K562 (cell line): ENCODE measurements at regions not wholly inside any gene's neighbourhood (a gene's known extent, or its start where the extent isn't known, plus 50 kb on each side); places are given as distances from the start of the nearest gene placed in this dataset.

Experiments used
- ATAC-seq: fragments of 200-7000 bp; cut with Tn5 transposase; 3 replicates; pipeline ENCODE4 v1.9.1; 2020; ENCODE audit warnings: moderate library complexity
- BruUV-seq: library from RNA; stranded (reverse); fragments of 400-500 nt; replicated peaks from 2 replicates; lab custom pipeline; 2021; lab: Mats Ljungman, UMichigan
- CTCF ChIA-PET: fragments of 300-600 bp; formaldehyde crosslinking; extraction: SDS; loops from one replicate; lab custom pipeline; 2021; ENCODE audit warnings: low intra/inter-chr PET ratio; lab: Yijun Ruan, JAX
- POLR2A ChIA-PET: fragments of 300-600, 350-650 bp; sonication (Branson Sonifier 250); formaldehyde crosslinking; extraction: SDS; loops from one replicate; lab custom pipeline; 2021; ENCODE audit warnings: antibody characterized with exemption, inconsistent platforms; lab: Yijun Ruan, JAX
- DNase-seq, 4 experiments: peaks; one replicate each; pipeline versions ENCODE4 v3.0.0 to v3.0.0-alpha.2; 2011 to 2018; ENCODE audit warnings: low spot score in 3 of 4, mixed read lengths in 3 of 4; ENCODE audit errors: extremely low read depth in 1 of 4
- FAIRE-seq: peaks from 2 replicates; lab custom pipeline; 2011; peaks lifted over from hg19 to GRCh38; lab: Jason Lieb, UNC
- H2AFZ ChIP-seq: 2 replicates; pipeline ENCODE4 v1.6.0; 2011; ENCODE audit warnings: low read depth, low read length, control low read depth, inconsistent platforms
- H3K27ac ChIP-seq: fragments of 200-600 bp; 3 replicates; pipeline ENCODE4 v1.8.0; 2011; ENCODE audit warnings: low read depth, mild to moderate bottlenecking, control low read depth, inconsistent platforms, low read length, moderate library complexity, mixed read lengths; ENCODE audit errors: extremely low read depth
- H3K27me3 ChIP-seq, 2 experiments: fragments of 300-600 bp in 1 of 2; 2 replicates in 1 of 2; 3 replicates in 1 of 2; pipeline versions ENCODE4 v1.6.0 to v1.8.0; 2011; ENCODE audit warnings: inconsistent platforms in 2 of 2, low read length in 2 of 2, mild to moderate bottlenecking in 1 of 2, mixed read lengths in 1 of 2, moderate library complexity in 1 of 2; ENCODE audit not compliant: control insufficient read depth in 2 of 2, insufficient read depth in 2 of 2
- H3K36me3 ChIP-seq: fragments of 300-600 bp; 3 replicates; pipeline ENCODE4 v1.8.0; 2011; ENCODE audit warnings: mild to moderate bottlenecking, low read length, inconsistent platforms; ENCODE audit not compliant: control insufficient read depth, insufficient read depth
- H3K4me1 ChIP-seq, 2 experiments: fragments of 200-600 bp in 1 of 2; replicated peaks in 1 of 2; 2 replicates in 1 of 2; 3 replicates in 1 of 2; pipeline versions ENCODE4 v1.5.1 to v1.8.0; 2011; ENCODE audit warnings: inconsistent platforms in 2 of 2, low read length in 2 of 2, mild to moderate bottlenecking in 1 of 2, mixed read lengths in 1 of 2, moderate library complexity in 1 of 2; ENCODE audit not compliant: control insufficient read depth in 2 of 2, insufficient read depth in 2 of 2
- H3K4me2 ChIP-seq: 2 replicates; pipeline ENCODE4 v1.6.1; 2011; ENCODE audit warnings: low read length, control low read depth, inconsistent platforms, mixed read lengths; ENCODE audit not compliant: insufficient read depth
- H3K4me3 ChIP-seq: fragments of 200-600 bp; sonication (generic), shearing (Covaris generic); 2 replicates; pipeline ENCODE4 v1.5.1; 2016; ENCODE audit warnings: control low read depth, inconsistent platforms
- H3K79me2 ChIP-seq: fragments of 200-600 bp; 3 replicates; pipeline ENCODE4 v1.8.0; 2011; ENCODE audit warnings: low read length, inconsistent platforms; ENCODE audit not compliant: control insufficient read depth, insufficient read depth
- H3K9ac ChIP-seq, 2 experiments: 2 replicates each; pipeline versions ENCODE4 v1.6.0 to v1.6.1; 2011; ENCODE audit warnings: low read depth in 2 of 2, low read length in 2 of 2, control low read depth in 1 of 2, inconsistent platforms in 1 of 2, mild to moderate bottlenecking in 1 of 2, mixed read lengths in 1 of 2; ENCODE audit not compliant: insufficient read depth in 1 of 2
- H3K9me1 ChIP-seq: one replicate; pipeline ENCODE4 v1.6.0; 2011; ENCODE audit warnings: inconsistent platforms, mild to moderate bottlenecking, low read length, moderate library complexity; ENCODE audit not compliant: control insufficient read depth, insufficient read depth
- H3K9me3 ChIP-seq: replicated peaks from 2 replicates; pipeline ENCODE4 v1.5.1; 2011; ENCODE audit warnings: low read depth, low read length, inconsistent platforms; ENCODE audit not compliant: control insufficient read depth, insufficient read depth
- H4K20me1 ChIP-seq: replicated peaks from 2 replicates; pipeline ENCODE4 v1.6.1; 2011; ENCODE audit warnings: low read length, inconsistent platforms, mixed read lengths; ENCODE audit not compliant: control insufficient read depth, insufficient read depth
- CCAR2 ChIP-seq: fragments of 200-400 bp; formaldehyde crosslinking; IDR thresholded peaks from 2 replicates; pipeline ENCODE4 v1.6.1; 2017; ENCODE audit warnings: mild to moderate bottlenecking, low read depth, low read length
- EP300 ChIP-seq: IDR thresholded peaks from 2 replicates; pipeline ENCODE4 v1.6.1; 2012; ENCODE audit warnings: low read length, improper control_type of control experiment
- GMEB1 ChIP-seq: fragments of 250-450 bp; sonication (Bioruptor Pico); IDR thresholded peaks from 2 replicates; pipeline ENCODE4 v1.4.0; 2020; ENCODE audit warnings: mild to moderate bottlenecking
- LCOR ChIP-seq: sonication (generic); formaldehyde crosslinking; IDR thresholded peaks from 2 replicates; pipeline ENCODE4 v1.8.0; 2022; ENCODE audit warnings: mild to moderate bottlenecking, missing genetic modification reagents
- NR2F6 ChIP-seq: fragments of 450-650 bp; formaldehyde crosslinking; IDR thresholded peaks from 2 replicates; pipeline ENCODE4 v1.4.0; 2020; ENCODE audit warnings: mild to moderate bottlenecking
- PHB2 ChIP-seq: fragments of 450-650 bp; IDR thresholded peaks from 2 replicates; pipeline ENCODE4 v1.6.1; 2017; ENCODE audit warnings: low read depth
- PHF8 ChIP-seq: fragments of 200-600 bp; sonication (generic); IDR thresholded peaks from 2 replicates; pipeline ENCODE4 v1.6.1; 2012; ENCODE audit warnings: mixed run types, mild to moderate bottlenecking, inconsistent platforms, low read length, moderate library complexity, borderline replicate concordance
- RNF2 ChIP-seq: sonication (generic); IDR thresholded peaks from 2 replicates; pipeline ENCODE4 v1.6.1; 2016
- ZNF12 ChIP-seq: sonication (generic); formaldehyde crosslinking; IDR thresholded peaks from 2 replicates; pipeline ENCODE4 v1.4.0; 2020; ENCODE audit warnings: mild to moderate bottlenecking, missing genetic modification reagents
- ZNF121 ChIP-seq: sonication (generic); formaldehyde crosslinking; conservative IDR thresholded peaks from 2 replicates; pipeline ENCODE4 v1.8.0; 2022; ENCODE audit warnings: missing genetic modification reagents
- ZNF584 ChIP-seq: fragments of 200-800 bp; sonication (Bioruptor generic); IDR thresholded peaks from 2 replicates; pipeline ENCODE4 v1.6.1; 2016; ENCODE audit warnings: low read depth, mild to moderate bottlenecking, missing genetic modification characterization, missing compliant biosample characterization
- WGBS: fragments of 100-300 bp; shearing (Covaris generic); methylation state at CpG from one replicate; pipeline ENCODE4 v1.1.6; 2016; ENCODE audit warnings: low coverage, mixed read lengths; ENCODE audit not compliant: insufficient coverage; ENCODE audit errors: missing lambda C conversion rate; 5-methylcytosine and 5-hydroxymethylcytosine counted together
- in situ Hi-C: fragments of 300-500 bp; cut with MboI; formaldehyde crosslinking; loops from 4 replicates; pipeline ENCODE4 v1.15.0; 2018; ENCODE audit warnings: inconsistent platforms, mixed read lengths
- intact Hi-C: fragments of 100-400 bp; cut with micrococcal nuclease; formaldehyde crosslinking; loops from 2 replicates; pipeline ENCODE4 v1.14.2; 2022
- TF ChIP-seq, protein P1 (sequence below): fragments of 250-450 bp; sonication (Bioruptor Pico); IDR thresholded peaks from 2 replicates; pipeline ENCODE4 v1.5.1; 2021; ENCODE audit warnings: mild to moderate bottlenecking
- TF ChIP-seq, protein P2 (sequence below): fragments of 250-450 bp; sonication (Bioruptor Pico); IDR thresholded peaks from 2 replicates; pipeline ENCODE4 v1.5.0; 2021
- TF ChIP-seq, protein P3 (sequence below): sonication (generic); formaldehyde crosslinking; IDR thresholded peaks from 2 replicates; pipeline ENCODE4 v1.8.0; 2022; ENCODE audit warnings: missing genetic modification reagents, mild to moderate bottlenecking, borderline replicate concordance

DNA sequence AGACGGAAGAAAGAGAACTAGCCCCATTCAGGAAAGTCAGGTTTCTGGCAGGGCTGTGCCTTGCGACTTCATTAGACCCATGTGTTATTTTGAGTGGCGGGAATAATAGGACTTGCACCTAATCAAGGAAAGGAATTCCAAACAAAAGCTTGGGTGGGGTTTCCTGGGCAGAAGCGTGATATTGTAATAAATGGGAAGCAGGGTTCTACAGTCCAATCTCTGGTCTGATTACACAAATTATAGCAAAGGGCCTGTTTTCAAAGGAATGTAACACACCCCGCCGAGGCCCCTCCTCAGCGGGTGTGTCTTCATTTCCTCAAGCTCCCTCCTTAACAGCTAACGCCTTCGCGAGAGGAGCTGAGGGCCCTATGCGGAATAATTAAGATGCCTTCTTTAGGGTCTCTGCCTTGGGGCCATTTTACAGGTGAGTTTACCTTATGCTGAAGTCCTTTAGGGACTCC, 396.0 kb upstream of the C2CD4B start (continued):
- TF ChIP-seq, protein P1, sequence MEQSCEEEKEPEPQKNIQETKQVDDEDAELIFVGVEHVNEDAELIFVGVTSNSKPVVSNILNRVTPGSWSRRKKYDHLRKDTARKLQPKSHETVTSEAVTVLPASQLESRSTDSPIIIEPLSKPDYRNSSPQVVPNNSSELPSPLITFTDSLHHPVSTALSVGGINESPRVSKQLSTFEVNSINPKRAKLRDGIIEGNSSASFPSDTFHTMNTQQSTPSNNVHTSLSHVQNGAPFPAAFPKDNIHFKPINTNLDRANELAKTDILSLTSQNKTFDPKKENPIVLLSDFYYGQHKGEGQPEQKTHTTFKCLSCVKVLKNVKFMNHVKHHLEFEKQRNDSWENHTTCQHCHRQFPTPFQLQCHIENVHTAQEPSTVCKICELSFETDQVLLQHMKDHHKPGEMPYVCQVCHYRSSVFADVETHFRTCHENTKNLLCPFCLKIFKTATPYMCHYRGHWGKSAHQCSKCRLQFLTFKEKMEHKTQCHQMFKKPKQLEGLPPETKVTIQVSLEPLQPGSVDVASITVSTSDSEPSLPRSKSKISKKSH (CRISPR knock-in tag), result no peak
- no peak for TF ChIP-seq LCOR (CRISPR knock-in tag)
- TF ChIP-seq PHB2, result no peak
- TF ChIP-seq, protein P2, sequence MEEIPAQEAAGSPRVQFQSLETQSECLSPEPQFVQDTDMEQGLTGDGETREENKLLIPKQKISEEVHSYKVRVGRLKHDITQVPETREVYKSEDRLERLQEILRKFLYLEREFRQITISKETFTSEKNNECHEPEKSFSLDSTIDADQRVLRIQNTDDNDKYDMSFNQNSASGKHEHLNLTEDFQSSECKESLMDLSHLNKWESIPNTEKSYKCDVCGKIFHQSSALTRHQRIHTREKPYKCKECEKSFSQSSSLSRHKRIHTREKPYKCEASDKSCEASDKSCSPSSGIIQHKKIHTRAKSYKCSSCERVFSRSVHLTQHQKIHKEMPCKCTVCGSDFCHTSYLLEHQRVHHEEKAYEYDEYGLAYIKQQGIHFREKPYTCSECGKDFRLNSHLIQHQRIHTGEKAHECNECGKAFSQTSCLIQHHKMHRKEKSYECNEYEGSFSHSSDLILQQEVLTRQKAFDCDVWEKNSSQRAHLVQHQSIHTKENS, result no peak
- TF ChIP-seq GMEB1, result no peak
- TF ChIP-seq ZNF12 (CRISPR knock-in tag), result no peak
- no peak for TF ChIP-seq RNF2

- no peak overlapping the region for H2AFZ ChIP-seq
- TF ChIP-seq NR2F6 (CRISPR knock-in tag) (no peak), ZNF121 (CRISPR knock-in tag) (no peak), ZNF584 (no peak), ZNF12 (CRISPR knock-in tag) (no peak), PHF8 (no peak), CCAR2 (no peak), EP300 (no peak)
- TF ChIP-seq, protein P3, sequence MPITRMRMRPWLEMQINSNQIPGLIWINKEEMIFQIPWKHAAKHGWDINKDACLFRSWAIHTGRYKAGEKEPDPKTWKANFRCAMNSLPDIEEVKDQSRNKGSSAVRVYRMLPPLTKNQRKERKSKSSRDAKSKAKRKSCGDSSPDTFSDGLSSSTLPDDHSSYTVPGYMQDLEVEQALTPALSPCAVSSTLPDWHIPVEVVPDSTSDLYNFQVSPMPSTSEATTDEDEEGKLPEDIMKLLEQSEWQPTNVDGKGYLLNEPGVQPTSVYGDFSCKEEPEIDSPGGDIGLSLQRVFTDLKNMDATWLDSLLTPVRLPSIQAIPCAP (CRISPR knock-in tag), result no peak
- ATAC-seq (no peak), DNase-seq (no peak), FAIRE-seq (no peak)
- peaks cover 8 to 12% of the 10 kb centered on the region in 2 experiments; a peak in 3 of 5 replicates for H3K27me3 ChIP-seq
- ChIA-PET CTCF (no interaction called here), POLR2A (no interaction called here)
- no peak overlapping the region for H3K27ac ChIP-seq
- H3K36me3 ChIP-seq, result no peaks in the 10 kb centered on the region
- H3K4me1 ChIP-seq, result no peaks in the 10 kb centered on the region
- H3K4me3 ChIP-seq, result no peak overlapping the region
- no peak overlapping the region for H3K4me2 ChIP-seq
- H3K9me1 ChIP-seq, result no peaks in the 10 kb centered on the region
- H3K79me2 ChIP-seq, result no peaks in the 10 kb centered on the region
- BruUV-seq, result no TSS peak
- intact Hi-C loops (no loop called here), in situ Hi-C loops (no loop called here)
- no peak overlapping the region for H3K9ac ChIP-seq
- WGBS, result 12% methylated on average over 8 of the region's 8 CpGs
- no peaks in the 10 kb centered on the region for H4K20me1 ChIP-seq
- no peaks in the 10 kb centered on the region for H3K9me3 ChIP-seq
Measured at GRCh38 chr15:62561571-62561970, 396.5 kb upstream of the C2CD4B start.
